GM19324 (cell line): ENCODE measurements at regions not wholly inside any gene's neighbourhood (a gene's known extent, or its start where the extent isn't known, plus 50 kb on each side); places are given as distances from the start of the nearest gene placed in this dataset.
"Not testable (repeated sequence)": the region's sequence is repeated elsewhere in the genome, so short reads cannot be mapped to it uniquely, and the experiment has no call there.

Experiments used
- ATAC-seq: cut with Tn5 transposase; IDR thresholded peaks from one replicate; pipeline ENCODE4 v1.9.1; 2021; ENCODE audit warnings: mild to moderate bottlenecking, moderate library complexity; ENCODE audit not compliant: unreplicated experiment, low FRiP score

DNA sequence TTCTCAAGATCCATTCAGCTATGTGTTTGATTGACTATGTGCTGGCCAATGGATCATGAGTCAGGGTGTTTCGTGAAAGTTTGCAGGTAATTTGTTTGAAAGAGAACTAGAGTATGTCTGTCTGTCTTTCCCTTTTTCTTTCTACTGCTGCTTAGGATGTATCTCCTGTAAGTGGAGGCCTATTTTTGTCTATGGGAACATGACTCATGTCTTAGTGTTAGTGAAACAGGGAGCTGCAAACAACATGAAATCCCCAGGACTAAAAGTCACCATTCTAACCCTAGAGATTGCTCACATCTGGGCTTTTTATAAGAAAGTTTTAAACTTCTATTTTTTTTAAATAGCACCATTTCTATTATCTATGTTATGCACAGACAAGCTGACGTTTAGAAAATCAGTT lies 333.0 kb downstream of the CCER1 start:
- ATAC-seq, result no peak

DNA sequence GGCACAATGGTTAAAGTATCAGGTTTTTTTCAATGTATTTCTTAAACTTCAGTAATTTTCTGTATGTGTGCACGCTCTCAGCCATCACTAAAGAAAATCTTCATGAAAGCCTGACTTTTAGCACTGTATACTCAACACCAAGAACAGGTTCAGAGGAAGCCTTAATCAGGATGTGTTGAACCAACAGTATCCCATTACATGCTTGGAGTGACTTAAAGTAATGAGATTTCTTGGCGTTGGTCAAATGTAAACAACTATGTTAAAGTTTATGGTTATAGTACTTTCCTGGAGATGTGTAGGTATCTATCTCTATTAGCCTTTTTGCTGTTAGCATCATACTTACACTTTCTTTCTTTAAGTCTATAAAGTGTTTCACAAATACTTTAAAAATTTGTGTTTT lies 335.0 kb downstream of the CCER1 start:
- no peak for ATAC-seq

DNA sequence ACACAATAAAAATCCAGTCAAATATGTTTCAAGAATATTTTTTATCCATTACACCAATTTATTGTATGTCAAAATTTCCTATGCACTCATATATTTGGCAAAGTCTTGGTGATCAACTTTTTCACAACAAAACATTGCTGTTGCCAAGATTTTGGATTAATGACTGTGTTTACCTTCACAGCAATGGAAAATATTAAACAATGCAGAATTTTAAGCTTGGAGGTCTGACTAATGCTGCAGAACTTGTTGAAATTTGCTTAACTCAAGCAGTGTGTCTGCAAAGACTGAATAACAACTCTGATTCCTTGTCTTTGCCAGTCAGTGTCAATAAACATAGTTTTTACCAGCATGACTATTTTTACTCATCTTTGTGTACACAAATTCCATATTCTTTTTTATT lies 336.4 kb downstream of the CCER1 start:
- no peak for ATAC-seq

GRCh38 chr12:90611891-90612290 lies 343.1 kb downstream of the CCER1 start:
- ATAC-seq, result no peak

DNA sequence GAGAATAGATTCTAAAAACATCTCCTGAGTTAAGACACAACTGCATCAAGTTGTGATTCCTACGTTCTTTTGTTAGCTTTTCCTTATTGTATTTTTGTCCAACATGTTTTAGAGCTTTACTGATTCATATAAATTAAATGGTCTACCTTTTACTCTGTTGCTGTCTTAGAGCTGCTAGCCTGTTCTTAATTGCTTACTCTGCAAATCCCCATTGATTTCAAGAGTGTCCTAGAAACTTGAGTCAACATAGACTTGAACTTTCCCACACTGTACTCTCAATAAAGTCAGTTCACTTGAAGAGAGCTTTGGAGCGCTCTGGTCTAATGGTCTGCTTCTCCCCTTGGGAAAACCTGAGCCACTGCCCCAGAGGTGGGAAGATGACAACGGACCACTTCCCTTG lies 343.9 kb downstream of the CCER1 start:
- no peak for ATAC-seq

GRCh38 chr12:90593596-90594295 lies 361.2 kb downstream of the CCER1 start:
- ATAC-seq, result no peak

- no peak for ATAC-seq
Measured at GRCh38 chr12:90589956-90590355, 365.0 kb downstream of the CCER1 start.

DNA sequence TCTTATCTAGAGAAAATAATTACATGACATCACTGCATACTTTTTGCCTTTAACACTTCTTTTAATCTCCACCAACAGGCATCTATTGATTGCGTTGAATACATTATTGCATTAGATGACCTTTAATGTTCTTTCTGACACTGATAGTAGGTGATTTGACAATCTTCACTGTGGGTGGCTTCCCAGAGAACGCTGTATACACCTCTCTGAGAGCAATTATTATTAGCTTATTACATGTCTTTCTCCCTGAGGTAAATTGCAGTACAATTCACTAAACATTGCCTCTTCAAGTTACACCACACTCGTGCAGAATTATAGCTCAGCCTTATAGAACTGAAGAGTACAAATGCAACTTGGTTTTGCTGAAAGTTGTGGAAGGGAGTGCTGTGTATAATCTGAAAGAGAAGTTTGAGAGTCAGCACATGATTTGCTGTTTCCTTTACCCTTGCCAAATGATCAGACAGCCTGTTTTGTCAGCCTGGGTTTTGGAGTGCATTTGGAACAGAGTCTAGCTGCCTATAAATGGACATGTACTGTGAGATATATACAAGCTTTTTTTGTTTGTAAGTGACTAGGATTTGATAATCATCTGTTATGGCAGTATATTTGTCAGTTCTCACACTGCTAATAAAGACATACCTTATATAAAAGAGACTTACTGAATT lies 369.2 kb downstream of the CCER1 start:
- ATAC-seq, result no peak

GRCh38 chr12:90576707-90577106 lies 378.3 kb downstream of the CCER1 start:
- no peak for ATAC-seq

DNA sequence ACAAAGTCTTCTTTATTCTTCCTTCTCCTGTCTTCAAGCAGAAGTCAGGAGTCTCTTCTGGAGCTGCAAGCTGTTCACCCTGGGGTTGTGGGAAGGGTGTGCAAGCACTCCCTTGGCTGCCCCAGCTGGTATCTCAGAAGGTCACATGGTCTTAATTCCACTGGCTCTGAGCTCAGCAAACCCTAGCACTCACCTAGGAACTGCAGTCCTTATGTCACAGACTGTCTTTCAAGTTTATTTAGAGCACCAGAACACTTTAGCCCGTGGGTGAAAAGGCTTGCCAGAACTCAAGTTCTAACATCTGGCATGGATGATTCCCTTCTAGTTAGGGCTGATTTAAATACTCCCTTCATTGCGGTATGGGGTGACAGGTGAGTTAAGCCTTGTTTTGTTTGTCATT lies 379.0 kb downstream of the CCER1 start:
- ATAC-seq, result no peak

GRCh38 chr12:90574676-90575075 lies 380.3 kb downstream of the CCER1 start:
- ATAC-seq, result no peak

DNA sequence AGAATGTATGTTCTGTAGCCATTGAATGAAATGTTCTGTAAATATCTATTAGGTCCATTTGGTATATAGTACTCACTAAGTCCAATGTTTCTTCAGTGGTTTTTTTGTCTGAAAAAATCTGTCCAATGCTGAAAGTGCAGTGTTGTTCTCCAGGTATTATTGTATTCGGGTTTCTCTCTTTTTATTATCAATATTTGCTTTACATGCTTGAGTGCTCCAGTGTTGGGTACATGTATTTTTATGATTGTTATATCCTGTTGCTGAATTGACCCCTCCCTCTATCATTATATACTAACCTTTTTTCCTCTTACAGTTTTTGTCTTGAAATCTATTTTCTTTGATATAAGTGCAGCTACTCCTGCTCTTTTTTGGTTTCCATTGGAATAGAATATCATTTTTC lies 382.2 kb downstream of the CCER1 start:
- ATAC-seq, result no peak

GRCh38 chr12:90569685-90570084 lies 385.3 kb downstream of the CCER1 start:
- ATAC-seq, result no peak

- no peak for ATAC-seq
Measured at GRCh38 chr12:90562671-90563070, 392.3 kb downstream of the CCER1 start.

- ATAC-seq, result no peak
Measured at GRCh38 chr12:90548595-90548994, 406.4 kb downstream of the CCER1 start.

DNA sequence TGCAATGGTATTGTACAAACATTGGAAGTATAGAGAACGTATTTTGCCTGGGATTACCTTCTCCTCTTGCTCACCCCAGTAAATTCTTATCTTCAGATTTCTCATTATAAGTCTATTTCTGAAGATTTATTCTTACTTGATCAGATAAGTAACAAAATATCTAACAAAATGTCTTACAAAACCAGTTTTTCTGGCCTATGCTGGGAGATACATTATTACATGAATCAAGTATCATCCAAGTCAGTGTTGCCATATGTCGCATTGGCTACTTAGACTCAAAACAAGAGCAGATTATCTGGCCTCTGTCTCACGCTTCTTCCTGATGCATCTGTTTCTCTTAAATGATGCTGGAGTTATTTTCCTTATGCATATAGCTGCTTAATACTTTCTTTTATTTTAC lies 408.5 kb downstream of the CCER1 start:
- no peak for ATAC-seq

DNA sequence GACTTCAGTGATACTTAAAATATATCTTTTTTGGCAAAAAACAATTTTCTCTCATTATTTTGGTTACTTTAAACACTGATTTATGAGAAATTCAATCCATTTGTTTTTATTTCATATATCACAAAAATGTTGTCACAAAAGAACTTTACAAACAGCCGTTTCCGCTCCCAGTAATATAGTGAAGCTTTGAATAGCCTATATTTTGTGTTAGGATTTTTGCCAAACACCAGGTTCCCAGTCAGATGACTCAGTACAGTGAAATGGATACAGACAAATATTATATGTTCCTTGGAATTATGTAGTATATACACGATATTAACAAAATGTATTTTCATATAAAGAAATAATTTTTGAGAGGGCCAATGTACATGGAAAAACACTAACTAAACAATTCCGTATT lies 411.1 kb downstream of the CCER1 start:
- ATAC-seq, result no peak

- no peak for ATAC-seq
Measured at GRCh38 chr12:90543374-90543773, 411.6 kb downstream of the CCER1 start.

DNA sequence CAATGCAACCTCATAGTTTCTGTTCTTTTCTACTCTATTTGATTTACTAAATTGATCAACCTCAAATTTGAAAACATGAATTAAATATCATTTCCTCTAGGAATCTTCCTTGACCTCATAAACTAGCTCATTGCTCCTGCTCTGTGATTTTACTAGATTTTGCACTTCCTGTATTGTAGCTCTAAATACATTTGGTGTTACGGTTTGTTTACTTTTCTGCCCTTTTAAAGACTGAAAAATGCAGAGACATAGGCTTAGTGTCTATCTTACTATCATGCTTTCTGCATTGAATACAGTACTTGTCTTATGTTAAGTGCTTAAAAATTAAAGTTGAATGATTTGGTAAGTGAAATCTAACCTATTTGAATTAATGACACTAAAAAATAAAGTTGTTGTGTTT lies 412.1 kb downstream of the CCER1 start:
- not testable (repeated sequence) for ATAC-seq

DNA sequence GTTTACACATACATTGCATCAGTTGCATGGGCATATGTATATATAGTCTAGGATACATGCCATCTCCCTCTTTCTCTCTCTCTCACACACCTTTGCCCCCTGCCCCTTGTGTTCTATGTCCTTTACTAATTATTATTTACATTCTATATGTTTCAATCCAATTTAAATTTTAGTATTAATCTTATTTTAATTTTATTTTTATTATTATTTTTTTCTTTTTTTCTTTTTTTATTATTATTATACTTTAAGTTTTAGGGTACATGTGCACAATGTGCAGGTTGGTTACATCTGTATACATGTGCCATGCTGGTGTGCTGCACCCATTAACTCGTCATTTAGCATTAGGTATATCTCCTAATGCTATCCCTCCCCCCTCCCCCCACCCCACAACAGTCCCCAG lies 421.1 kb downstream of the CCER1 start:
- ATAC-seq, result not testable (repeated sequence)

DNA sequence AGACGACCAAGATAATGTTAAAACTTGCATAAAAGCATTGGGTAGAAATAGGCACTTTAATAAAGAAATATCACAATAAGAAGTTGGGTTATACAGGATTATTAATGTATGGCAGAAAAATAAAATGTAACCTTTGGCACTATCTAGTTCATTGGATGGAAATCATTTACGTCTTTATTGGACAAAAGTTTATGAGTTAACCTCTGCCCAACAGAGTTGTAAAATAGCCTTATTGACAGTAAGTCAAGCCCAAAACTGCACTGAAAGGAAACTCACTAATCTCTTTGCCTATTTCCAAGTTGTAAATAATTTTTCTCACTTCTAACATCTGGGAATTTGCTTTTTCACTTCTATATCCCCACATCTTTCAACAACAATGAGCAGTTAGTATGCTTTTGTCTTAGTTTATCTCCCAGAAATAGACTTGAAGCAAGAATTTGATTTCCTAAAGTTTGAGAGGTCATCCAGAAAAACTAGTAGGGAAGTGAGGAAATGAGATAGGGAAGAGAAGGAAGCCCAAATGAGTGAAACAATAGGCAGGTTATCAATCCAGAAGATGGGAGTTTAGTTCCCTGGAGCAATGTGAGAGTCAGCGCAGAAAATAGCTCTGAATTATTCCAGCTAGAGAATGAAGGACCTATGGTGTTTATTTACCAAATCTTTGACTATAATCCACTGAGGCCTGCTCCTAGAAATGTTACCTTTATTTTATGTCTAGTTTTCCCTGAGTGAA lies 434.8 kb downstream of the CCER1 start:
- ATAC-seq, result no peak

- no peak for ATAC-seq
Measured at GRCh38 chr12:90519285-90519684, 435.7 kb downstream of the CCER1 start.
